Stimulated activated CD4-positive, alpha-beta T cell treated with anti-CD3 and anti-CD28 coated beads, Interleukin-4, amount 100 ng/mL, for 48 hours (primary cell): ENCODE measurements at regions not wholly inside any gene's neighbourhood (a gene's known extent, or its start where the extent isn't known, plus 50 kb on each side); places are given as distances from the start of the nearest gene placed in this dataset.

Experiments
- DNase-seq, 2 donors: peaks; one replicate each; pipeline ENCODE4 v3.0.0-alpha.2; 2020; ENCODE audit warnings: low read depth in 2 of 2

DNA sequence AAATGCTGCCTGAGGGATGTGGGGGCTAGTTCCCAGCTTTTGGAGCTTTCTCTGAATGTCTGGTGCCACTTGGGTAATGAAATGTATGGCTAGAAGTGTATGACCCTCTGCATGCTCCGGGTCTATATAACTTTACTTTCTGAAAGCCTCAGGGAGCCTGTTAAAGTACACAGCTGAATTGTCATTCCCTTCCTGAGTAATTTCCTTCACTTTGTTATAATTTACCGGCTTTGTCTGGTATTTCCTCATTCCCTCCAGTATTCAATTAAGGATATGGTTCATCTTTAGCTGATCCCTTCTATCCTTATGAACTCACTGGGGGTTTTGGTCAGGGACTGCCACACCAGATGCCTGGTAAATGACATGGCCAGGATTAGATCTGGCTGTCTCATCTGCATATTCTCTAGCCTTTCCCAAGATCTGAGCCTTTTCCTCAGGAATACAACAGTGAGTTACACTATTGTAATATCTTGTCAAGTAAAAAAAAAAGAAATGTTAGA lies 620.3 kb downstream of the ZPLD1 start:
- no peak for DNase-seq

GRCh38 chr3:103056542-103056941 lies 621.7 kb downstream of the ZPLD1 start:
- DNase-seq = no peak

DNA sequence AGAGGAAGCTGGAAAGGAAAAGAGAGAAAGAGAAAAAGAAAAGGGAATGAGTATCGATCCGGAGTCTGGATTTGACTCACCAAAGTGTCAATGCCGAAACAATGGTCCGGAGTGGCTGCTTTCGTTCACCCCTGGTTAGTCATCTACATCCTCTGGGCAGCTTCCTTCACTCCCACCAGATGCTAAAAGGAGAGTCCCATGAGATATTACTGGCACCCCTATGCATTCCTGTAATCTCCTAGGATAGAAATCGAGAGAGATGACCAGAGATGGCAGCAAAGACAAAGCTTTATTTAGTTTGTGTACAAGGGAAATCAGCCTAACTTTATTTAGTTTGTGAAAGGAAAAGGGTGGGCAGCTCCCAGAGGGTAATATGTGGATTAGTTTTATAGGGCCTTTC lies 622.2 kb downstream of the ZPLD1 start:
- no peak for DNase-seq

DNA sequence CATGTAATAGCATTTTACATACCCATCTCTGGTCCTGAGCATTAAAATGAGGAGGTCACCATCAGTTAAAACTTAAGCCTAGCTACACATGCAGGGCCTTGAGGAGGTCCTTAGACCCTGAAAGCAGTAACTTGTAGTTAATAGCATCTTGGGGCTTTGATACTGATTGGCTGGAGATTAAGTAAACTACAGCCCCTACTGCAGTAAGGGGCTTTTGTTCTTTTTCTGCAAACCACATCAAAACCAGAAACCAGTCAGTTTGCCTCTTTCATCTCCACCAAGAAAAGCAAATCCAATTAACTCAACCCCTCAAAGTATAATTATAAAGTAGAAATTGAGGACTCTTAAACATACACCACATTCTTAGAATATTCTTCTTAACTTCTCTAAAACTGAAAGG lies 622.7 kb downstream of the ZPLD1 start:
- no peak for DNase-seq

DNA sequence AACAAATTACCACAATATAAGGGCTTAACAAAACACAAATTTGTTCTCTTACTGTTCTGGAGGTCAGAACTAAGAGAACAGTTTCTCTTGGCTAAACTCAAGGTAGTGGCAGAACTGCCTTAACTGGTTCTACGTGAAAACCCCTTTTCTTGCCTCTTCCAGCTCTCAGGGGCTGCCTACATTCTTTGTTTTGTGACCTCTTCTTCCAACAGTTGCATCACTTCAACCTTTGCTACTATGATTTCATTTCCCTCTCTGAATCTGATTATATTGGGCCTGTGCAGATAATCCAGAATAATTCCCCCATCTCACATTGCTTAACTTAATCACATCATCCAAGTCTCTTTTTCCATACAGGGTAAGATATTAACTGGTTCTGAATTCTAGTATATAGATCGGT lies 624.6 kb downstream of the ZPLD1 start:
- no peak for DNase-seq

DNA sequence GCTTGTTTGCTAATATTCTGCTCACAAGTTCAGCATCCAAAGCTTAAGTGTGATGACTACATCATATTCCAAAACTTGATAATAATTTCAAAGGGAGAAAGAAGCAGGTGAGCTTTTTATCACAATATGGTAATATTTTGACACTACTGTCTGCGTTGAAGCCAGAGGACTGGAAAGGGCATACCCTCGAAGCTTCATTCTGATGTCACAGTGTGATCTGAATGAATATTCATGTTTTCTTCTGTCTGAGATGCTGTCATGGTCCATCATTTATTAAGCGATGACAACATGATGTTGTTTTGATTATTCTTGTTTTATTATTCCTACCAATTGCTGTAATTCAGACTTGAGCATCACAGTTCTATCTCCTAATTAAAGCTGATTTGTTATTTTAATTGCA lies 625.4 kb downstream of the ZPLD1 start:
- no peak for DNase-seq

DNA sequence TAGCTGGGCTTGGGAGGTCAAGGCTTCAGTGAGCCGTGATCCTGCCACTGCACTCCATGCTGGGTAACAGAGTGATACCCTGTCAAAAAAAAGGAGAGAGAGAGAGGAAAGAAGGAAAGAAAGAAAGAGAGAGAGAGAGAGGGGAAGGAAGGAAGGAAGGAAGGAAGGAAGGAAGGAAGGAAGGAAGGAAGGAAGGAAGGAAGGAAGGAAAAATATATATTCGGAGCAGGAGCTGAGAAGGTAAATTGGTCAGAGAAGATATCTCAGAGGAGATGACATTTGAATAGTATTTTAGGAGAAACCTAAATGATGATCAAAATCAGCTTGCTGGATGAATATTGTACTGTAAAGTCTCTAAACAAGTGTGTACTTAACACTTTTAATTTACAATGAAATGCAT lies 633.1 kb downstream of the ZPLD1 start:
- no peak for DNase-seq

DNA sequence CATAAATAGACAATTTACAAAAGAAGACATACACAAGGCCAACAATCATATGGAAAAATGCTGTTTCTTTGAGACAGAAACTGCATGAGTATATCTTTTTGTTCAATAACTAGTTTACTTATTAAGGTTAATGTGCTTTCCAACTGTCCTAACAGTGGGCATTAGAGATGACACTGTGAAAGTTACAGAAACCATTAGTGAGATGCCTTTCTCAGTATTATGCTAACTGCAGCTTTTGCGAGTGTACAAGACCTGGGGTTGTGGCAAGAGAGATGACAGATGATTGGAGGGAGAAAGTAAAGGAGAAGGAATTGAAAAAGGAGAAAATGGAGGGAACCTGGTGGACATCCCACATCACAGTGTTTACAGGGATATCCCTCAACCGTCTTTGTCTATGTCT lies 640.5 kb downstream of the ZPLD1 start:
- no peak for DNase-seq

DNA sequence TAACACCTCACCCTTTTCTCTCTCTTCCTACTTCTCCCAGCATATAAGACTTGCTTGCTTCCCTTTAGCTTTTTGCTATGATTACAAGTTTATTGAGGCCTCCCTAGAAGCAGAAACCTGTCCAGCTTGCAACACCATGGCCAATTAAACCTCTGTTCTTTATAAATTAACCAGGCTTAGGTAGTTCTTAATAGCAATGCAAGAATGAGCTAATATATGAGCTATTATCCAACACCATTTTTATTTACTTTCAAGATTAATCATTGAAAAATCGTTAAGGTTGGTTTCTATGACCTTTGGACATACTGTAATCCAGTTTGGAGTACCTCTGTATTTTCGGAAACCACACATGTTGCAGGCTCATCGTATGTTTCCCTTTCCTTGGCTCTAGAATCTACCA lies 643.1 kb downstream of the ZPLD1 start:
- DNase-seq = no peak

DNA sequence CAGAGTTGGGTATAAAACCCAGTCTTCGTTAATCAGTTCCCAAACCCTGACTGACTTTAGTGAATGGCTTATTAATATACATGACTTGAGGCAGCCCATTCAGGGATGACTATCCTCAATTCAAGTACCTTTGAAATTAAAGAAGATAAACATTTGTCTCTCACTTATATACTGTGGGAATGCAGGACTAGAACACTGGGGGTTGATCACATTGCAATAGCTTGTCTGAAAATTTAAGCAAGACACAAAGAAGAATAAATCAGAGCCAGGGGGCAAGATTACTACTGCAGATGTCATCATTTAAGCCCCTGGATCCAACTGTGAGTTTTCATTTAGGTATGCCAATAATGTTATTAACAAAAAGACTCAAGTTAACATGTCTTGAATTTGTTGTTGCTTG lies 647.7 kb downstream of the ZPLD1 start:
- DNase-seq = no peak

GRCh38 chr3:103083848-103084631 lies 649.2 kb downstream of the ZPLD1 start:
- DNase-seq = no peak

DNA sequence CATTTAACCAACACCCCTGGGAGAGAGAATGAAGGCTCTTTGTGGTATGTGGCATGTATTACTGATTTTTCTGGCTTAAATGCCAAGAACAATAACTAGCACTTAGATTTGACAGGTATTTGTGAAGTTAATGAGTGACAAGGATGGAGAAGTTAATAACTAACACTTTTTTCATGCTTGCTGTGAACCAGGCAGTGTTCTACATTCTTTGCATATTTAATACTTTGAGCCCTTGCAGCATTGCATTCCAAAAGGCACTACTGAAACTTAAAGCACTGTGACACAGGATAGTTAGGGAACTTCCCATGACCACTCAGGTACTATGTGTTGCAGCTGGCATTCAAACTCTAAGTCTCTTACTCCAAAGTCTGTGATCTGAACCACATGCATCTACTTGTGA lies 650.6 kb downstream of the ZPLD1 start:
- DNase-seq = no peak

- DNase-seq = no peak
These were observed 654.9 kb downstream of the ZPLD1 start for GRCh38 chr3:103089758-103090157.

DNA sequence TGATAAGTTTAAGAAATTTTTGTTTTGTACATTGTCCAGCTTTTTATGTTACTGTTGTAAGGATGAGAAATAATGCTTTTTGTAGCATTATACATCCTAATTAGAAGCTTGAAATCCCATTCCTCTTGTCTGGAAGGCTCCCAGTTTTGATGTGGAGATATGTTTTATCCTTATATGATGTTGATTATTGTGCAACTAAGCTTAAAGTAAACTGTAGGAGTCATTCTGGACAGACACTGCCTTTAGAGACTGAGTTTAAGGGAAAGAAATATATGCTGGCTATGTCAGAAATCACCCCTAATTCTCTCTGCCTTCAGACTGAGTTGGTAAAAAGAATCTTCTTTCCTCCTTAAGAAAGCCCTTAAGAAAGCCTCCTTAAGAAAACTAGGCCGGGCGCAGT lies 670.4 kb downstream of the ZPLD1 start:
- DNase-seq = no peak

GRCh38 chr3:103112273-103112672 lies 677.5 kb downstream of the ZPLD1 start:
- DNase-seq = no peak

DNA sequence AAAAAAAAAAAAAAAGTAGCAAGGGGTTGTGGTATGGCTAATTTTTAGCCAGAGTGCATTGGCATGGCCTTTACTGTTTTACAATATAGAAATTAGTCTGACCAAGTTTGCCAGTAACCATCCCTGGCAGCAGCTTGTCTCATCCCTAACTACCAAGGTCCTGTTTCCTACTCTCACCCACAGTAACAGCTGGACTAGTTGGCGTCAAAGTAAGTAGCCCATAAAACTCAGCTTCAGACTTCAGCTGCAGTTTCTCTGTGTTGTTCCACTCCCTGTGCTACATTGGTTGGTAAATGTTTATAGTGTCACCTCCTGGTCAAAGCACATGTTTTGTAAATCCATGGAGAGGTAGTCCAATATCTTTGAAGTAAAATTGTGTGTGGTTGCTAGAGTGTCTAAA lies 691.3 kb downstream of the ZPLD1 start:
- DNase-seq = no peak

DNA sequence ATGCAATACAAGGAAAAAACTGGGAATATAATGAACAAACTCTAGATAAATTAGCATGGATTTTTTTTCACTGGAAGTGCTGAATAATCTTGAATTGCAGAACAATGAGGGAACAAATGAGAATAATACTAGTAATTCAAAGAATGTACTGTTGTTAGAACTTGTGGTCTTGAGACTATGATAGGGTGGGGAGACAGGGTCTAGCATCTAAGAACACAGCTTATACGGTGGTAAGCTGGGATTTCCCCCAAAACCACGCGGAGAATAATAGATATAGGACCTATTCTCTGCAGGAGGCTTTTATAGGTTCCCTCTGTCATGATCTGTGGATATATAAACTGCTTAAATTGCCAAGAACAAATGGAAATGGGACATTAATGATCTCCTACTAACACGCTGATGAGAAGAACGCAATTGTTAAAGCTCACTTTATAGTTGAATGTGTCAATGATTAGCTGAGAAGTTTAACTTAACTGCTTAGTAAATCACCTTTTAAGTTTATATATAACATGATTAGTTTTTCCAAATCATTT lies 692.3 kb downstream of the ZPLD1 start:
- DNase-seq = no peak

- DNase-seq = no peak
These were observed 692.9 kb downstream of the ZPLD1 start for GRCh38 chr3:103127737-103128136.

DNA sequence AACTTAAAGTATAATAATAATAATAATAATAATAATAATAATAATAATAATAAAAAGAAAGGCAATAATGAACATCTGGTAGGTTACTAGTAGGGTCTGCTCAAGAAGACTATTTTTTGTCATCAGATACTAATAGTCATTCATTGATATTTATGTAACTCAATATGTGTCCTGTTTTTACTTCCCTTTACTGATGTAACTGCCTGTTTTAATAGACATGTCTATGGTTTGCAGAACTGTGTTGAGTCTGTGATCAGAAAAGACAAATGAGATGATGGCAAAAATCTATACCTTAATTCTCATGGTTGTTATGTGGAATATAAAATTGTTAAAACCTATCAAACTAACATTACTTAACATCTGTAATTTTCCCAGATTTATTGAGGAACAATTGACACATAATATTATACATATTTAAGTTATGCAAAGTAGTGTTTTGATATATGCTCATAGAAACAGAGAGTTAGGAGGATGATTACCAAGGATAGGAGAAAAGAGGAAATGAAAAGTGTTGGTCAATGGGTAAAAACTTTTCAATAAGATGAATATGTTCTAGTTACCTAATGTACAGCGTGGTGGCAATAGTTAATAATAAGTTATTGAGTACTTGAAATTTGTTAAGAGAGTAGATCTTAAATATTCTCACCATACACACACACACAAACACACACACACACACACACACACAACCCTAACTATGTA lies 699.4 kb downstream of the ZPLD1 start:
- DNase-seq = no peak

GRCh38 chr3:103136621-103137020 lies 701.8 kb downstream of the ZPLD1 start:
- DNase-seq = no peak

DNA sequence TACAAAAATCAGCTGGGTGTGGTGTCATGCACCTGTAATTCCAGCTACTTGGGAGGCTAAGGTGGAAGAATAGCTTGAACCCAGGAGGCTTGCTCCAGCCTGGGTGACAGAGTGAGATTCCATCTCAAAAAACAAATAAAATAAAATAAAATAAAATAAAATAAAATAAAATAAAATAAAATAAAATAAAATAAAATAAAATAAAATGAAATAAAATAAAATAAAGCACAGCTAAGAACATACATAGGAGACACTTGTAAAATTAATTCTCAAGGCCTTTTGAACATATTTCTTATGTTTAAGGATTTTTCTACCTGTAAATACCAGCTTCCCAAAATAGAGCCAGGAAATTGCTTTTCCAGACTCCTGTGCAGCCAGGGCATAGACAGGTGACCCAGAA lies 703.0 kb downstream of the ZPLD1 start:
- no peak for DNase-seq

- DNase-seq = no peak
These were observed 723.4 kb downstream of the ZPLD1 start for GRCh38 chr3:103158183-103158582.

DNA sequence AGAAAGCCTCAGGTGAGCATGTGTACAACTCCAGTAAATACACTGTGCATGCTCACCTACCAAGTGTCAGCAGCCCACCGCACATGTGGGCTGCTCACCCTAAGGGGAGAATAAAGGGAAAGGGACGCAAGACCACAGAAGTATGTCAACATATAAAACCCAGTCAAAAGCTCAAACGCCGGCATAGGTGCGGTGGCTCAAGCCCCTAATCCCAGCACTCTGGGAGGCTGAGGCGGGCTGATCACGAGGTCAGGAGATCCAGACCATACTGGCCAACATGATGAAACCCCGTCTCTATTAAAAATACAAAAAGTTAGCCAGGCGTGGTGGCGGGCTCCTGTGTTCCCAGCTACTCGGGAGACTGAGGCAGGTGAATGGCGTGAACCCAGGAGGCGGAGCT lies 732.1 kb downstream of the ZPLD1 start:
- DNase-seq = no peak
